Pancreas (tissue), 10 donors: ENCODE measurements at regions not wholly inside any gene's neighbourhood (a gene's known extent, or its start where the extent isn't known, plus 50 kb on each side); places are given as distances from the start of the nearest gene placed in this dataset.

Source experiments
- ATAC-seq, 4 donors: fragments of 200-7000 bp; cut with Tn5 transposase; one replicate each; pipeline versions ENCODE4 v1.8.0 to v1.9.1; 2020; ENCODE audit warnings: mild to moderate bottlenecking in 4 of 4, moderate library complexity in 4 of 4
- DNase-seq, 6 donors: peaks; one replicate each; pipeline ENCODE4 v3.0.0-alpha.2; 2020
- FAIRE-seq: peaks from 2 replicates; lab custom pipeline; 2012; peaks lifted over from hg19 to GRCh38; lab: Jason Lieb, UNC
- H3K27ac ChIP-seq, 4 donors: fragments of 200-600 bp; sonication (generic); 1 replicate in 3 of 4; 2 replicates in 1 of 4; pipeline versions ENCODE4 v1.5.0 to v1.8.0; 2020
- H3K27me3 ChIP-seq, 4 donors: fragments of 200-600 bp; one replicate each; pipeline ENCODE4 v1.8.0; 2021
- H3K36me3 ChIP-seq, 3 donors: fragments of 200-600 bp; sonication (generic) in 1 of 3; one replicate each; pipeline versions ENCODE4 v1.5.0 to v1.8.0; 2020 to 2021
- H3K4me1 ChIP-seq, 3 donors: fragments of 200-600 bp; one replicate each; pipeline ENCODE4 v1.8.0; 2021
- H3K4me3 ChIP-seq, 4 donors: fragments of 200-600 bp; sonication (generic) in 2 of 4; one replicate each; pipeline versions ENCODE4 v1.5.0 to v1.8.0; 2020 to 2021
- H3K9me3 ChIP-seq, 4 donors: fragments of 200-600 bp; one replicate each; pipeline ENCODE4 v1.8.0; 2021
- CTCF ChIP-seq, 4 donors: fragments of 200-600 bp; sonication (generic) in 3 of 4; IDR thresholded peaks; one replicate each; pipeline versions ENCODE4 v1.5.0 to v1.8.0; 2021; ENCODE audit warnings: antibody characterized with exemption in 4 of 4
- WGBS, 2 donors: extraction: QIAGEN DNeasy Blood & Tissue Kit; methylation state at CpG; one replicate each; pipeline ENCODE4 v1.1.7; 2013; 5-methylcytosine and 5-hydroxymethylcytosine counted together
- intact Hi-C, 3 donors: fragments of 100-400 bp; cut with DNase I; formaldehyde crosslinking; loops; one replicate each; pipeline versions ENCODE4 v1.11.1 to v1.14.2; 2022
- donor health status: healthy with polysubstance abuse.
- donor health status: DM: no; HTN: no; CAD: no; lungs with moderate emphysema.
- donor health status: DM: no; HTN: no; CAD: no.
- donor health status: control.
- donor health status: control.
- donor health status: Bipolar disorder and iron deficiency.
- donor health status: DM: yes; HTN: yes; CAD: no.
- donor health status: DM: no; HTN: no; CAD: no.
- donor health status: DM: no; HTN: no; CAD: no.
- donor health status: DM: yes; HTN: yes; CAD: no.

GRCh38 chr11:135043434-135043833 is 631.4 kb upstream of the B3GAT1 start:
- Histone ChIP-seq H3K4me1 (no peaks in the 10 kb centered on the region), H3K36me3 (no peaks in the 10 kb centered on the region), H3K9me3 (no peaks in the 10 kb centered on the region), H3K4me3 (no peak overlapping the region), H3K27ac (no peak overlapping the region), H3K27me3 (no peaks in the 10 kb centered on the region)
- FAIRE-seq (no peak), DNase-seq (no peak), ATAC-seq (no peak)
- no peak for TF ChIP-seq CTCF (IDR thresholded peaks at IDR 0.05)
- intact Hi-C loops: no loop called here
- whole genome bisulfite sequencing, 2 donors: 63% methylated on average over 4 of the region's 4 CpGs

- Histone ChIP-seq H3K36me3 (no peaks in the 10 kb centered on the region), H3K9me3 (no peaks in the 10 kb centered on the region), H3K4me3 (no peak overlapping the region), H3K27ac (no peak overlapping the region), H3K27me3 (no peaks in the 10 kb centered on the region), H3K4me1 (no peaks in the 10 kb centered on the region)
- FAIRE-seq (no peak), ATAC-seq (no peak), DNase-seq (no peak)
- intact Hi-C loops: no loop called here
- TF ChIP-seq CTCF (IDR thresholded peaks at IDR 0.05): no peak
- 50 to 61% methylated on average over 5 of the region's 5 CpGs for WGBS, 2 donors
Observed at GRCh38 chr11:135037828-135038227, 625.8 kb upstream of the B3GAT1 start.

GRCh38 chr11:135036488-135037297 is 624.7 kb upstream of the B3GAT1 start:
- Histone ChIP-seq H3K4me1 (no peaks in the 10 kb centered on the region), H3K27ac (no peak overlapping the region), H3K27me3 (no peaks in the 10 kb centered on the region), H3K36me3 (no peaks in the 10 kb centered on the region), H3K4me3 (no peak overlapping the region), H3K9me3 (no peaks in the 10 kb centered on the region)
- WGBS, 2 donors: 57 to 70% methylated on average over 19 of the region's 19 CpGs
- ATAC-seq (no peak), DNase-seq (no peak), FAIRE-seq (no peak)
- no peak for TF ChIP-seq CTCF (IDR thresholded peaks at IDR 0.05)
- intact Hi-C loops: no loop called here

- no peak for FAIRE-seq
- Histone ChIP-seq H3K4me1 (no peaks in the 10 kb centered on the region), H3K9me3 (no peaks in the 10 kb centered on the region), H3K27ac (no peak overlapping the region), H3K27me3 (no peaks in the 10 kb centered on the region), H3K36me3 (no peaks in the 10 kb centered on the region), H3K4me3 (no peak overlapping the region)
- intact Hi-C loops: no loop called here
- DNase-seq: no peak
- WGBS, 2 donors: 60 to 70% methylated on average over 3 of the region's 3 CpGs
- TF ChIP-seq CTCF (IDR thresholded peaks at IDR 0.05): no peak
- ATAC-seq: no peak
Observed at GRCh38 chr11:135035282-135035681, 623.2 kb upstream of the B3GAT1 start.

- WGBS, 2 donors: 11 to 19% methylated on average over 5 of the region's 5 CpGs
- H3K4me1 ChIP-seq: no peaks in the 10 kb centered on the region
- H3K4me3 ChIP-seq: no peak overlapping the region
- FAIRE-seq: no peak
- no peak for ATAC-seq
- intact Hi-C loops: no loop called here
- no peaks in the 10 kb centered on the region for H3K9me3 ChIP-seq
- no peaks in the 10 kb centered on the region for H3K27me3 ChIP-seq
- H3K27ac ChIP-seq: no peak overlapping the region
- H3K36me3 ChIP-seq: no peaks in the 10 kb centered on the region
- no peak for DNase-seq
- TF ChIP-seq CTCF (IDR thresholded peaks at IDR 0.05): no peak
Observed at GRCh38 chr11:135033540-135033939, 621.5 kb upstream of the B3GAT1 start.
